OCI-LY7 (cell line): ENCODE measurements at regions not wholly inside any gene's neighbourhood (a gene's known extent, or its start where the extent isn't known, plus 50 kb on each side); places are given as distances from the start of the nearest gene placed in this dataset.

Source experiments
- EZH2phosphoT487 ChIP-seq: fragments of 200-600 bp; sonication (generic); IDR thresholded peaks from 2 replicates; pipeline ENCODE4 v1.6.1; 2018; ENCODE audit warnings: low read depth, borderline replicate concordance, mild to moderate bottlenecking, mixed run types, antibody characterized with exemption, low read length, moderate library complexity, mixed read lengths
- TF ChIP-seq, protein P1 (sequence below): fragments of 200-600 bp; sonication (generic); conservative IDR thresholded peaks from 2 replicates; pipeline ENCODE4 v1.5.1; 2014; ENCODE audit warnings: mild to moderate bottlenecking, antibody characterized with exemption, low read length, moderate library complexity, mixed read lengths

GRCh38 chr1:113207019-113207418 is 134.0 kb downstream of the LRIG2 start:
- TF ChIP-seq, protein P1, sequence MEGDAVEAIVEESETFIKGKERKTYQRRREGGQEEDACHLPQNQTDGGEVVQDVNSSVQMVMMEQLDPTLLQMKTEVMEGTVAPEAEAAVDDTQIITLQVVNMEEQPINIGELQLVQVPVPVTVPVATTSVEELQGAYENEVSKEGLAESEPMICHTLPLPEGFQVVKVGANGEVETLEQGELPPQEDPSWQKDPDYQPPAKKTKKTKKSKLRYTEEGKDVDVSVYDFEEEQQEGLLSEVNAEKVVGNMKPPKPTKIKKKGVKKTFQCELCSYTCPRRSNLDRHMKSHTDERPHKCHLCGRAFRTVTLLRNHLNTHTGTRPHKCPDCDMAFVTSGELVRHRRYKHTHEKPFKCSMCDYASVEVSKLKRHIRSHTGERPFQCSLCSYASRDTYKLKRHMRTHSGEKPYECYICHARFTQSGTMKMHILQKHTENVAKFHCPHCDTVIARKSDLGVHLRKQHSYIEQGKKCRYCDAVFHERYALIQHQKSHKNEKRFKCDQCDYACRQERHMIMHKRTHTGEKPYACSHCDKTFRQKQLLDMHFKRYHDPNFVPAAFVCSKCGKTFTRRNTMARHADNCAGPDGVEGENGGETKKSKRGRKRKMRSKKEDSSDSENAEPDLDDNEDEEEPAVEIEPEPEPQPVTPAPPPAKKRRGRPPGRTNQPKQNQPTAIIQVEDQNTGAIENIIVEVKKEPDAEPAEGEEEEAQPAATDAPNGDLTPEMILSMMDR: no peak
- no peak for TF ChIP-seq EZH2phosphoT487
